ENCODE measurements at regions not wholly inside any gene's neighbourhood (a gene's known extent, or its start where the extent isn't known, plus 50 kb on each side); places are given as distances from the start of the nearest gene placed in this dataset.

- Mint-ChIP-seq H3K27ac (no peak overlapping the region), H3K36me3 (ENCODE audit: low read depth) (no peaks in the 10 kb centered on the region), H3K9me3 (peaks cover 5% of the 10 kb centered on the region), H3K27me3 (no peaks in the 10 kb centered on the region), H3K4me3 (no peak overlapping the region), H3K4me1 (ENCODE audit: low read depth) (no peaks in the 10 kb centered on the region)
- DNase-seq (no peak), ATAC-seq (ENCODE audit: poor library complexity) (no peak)
- POLR2A ChIA-PET: no interaction called here
- CTCF ChIA-PET: interaction anchor here (0.5 kb wide), 1 partner anchor 13 kb away, joined by 3 read pairs; no protein-coding TSS in a partner anchor
- H3K9me3 ChIP-seq (ENCODE audit: control insufficient read depth in 1 of 2, insufficient read depth in 1 of 2, low read length in 2 of 2): no peaks in the 10 kb centered on the region
- no peaks in the 10 kb centered on the region for H3K27me3 ChIP-seq (ENCODE audit: control insufficient read depth in 1 of 2, insufficient read depth in 2 of 2, low read length in 2 of 2)
- H3K36me3 ChIP-seq (ENCODE audit: insufficient read depth, low read length): no peaks in the 10 kb centered on the region
- TF ChIP-seq, protein P1, sequence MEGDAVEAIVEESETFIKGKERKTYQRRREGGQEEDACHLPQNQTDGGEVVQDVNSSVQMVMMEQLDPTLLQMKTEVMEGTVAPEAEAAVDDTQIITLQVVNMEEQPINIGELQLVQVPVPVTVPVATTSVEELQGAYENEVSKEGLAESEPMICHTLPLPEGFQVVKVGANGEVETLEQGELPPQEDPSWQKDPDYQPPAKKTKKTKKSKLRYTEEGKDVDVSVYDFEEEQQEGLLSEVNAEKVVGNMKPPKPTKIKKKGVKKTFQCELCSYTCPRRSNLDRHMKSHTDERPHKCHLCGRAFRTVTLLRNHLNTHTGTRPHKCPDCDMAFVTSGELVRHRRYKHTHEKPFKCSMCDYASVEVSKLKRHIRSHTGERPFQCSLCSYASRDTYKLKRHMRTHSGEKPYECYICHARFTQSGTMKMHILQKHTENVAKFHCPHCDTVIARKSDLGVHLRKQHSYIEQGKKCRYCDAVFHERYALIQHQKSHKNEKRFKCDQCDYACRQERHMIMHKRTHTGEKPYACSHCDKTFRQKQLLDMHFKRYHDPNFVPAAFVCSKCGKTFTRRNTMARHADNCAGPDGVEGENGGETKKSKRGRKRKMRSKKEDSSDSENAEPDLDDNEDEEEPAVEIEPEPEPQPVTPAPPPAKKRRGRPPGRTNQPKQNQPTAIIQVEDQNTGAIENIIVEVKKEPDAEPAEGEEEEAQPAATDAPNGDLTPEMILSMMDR (IDR thresholded peaks at IDR 0.05): no peak
- no peak overlapping the region for H3K27ac ChIP-seq (ENCODE audit: low read depth in 1 of 2, low read length in 2 of 2)
- no peak overlapping the region for H3K4me3 ChIP-seq (ENCODE audit: low read length)
- intact Hi-C loops (cut with DNase I, micrococcal nuclease): no loop called here
- H3K4me1 ChIP-seq (ENCODE audit: insufficient read depth, low read length): no peaks in the 10 kb centered on the region
These were observed 275.3 kb upstream of the CDH6 start for GRCh38 chr5:30918171-30918570.

- Histone ChIP-seq H3K27ac (ENCODE audit: low read depth in 1 of 2, low read length in 2 of 2) (no peak overlapping the region), H3K36me3 (ENCODE audit: insufficient read depth, low read length) (no peaks in the 10 kb centered on the region), H3K4me3 (ENCODE audit: low read length) (no peak overlapping the region), H3K4me1 (ENCODE audit: insufficient read depth, low read length) (no peaks in the 10 kb centered on the region), H3K9me3 (ENCODE audit: control insufficient read depth in 1 of 2, insufficient read depth in 1 of 2, low read length in 2 of 2) (peaks cover 0 to 3% of the 10 kb centered on the region in 2 experiments), H3K27me3 (ENCODE audit: control insufficient read depth in 1 of 2, insufficient read depth in 2 of 2, low read length in 2 of 2) (no peaks in the 10 kb centered on the region)
- Mint-ChIP-seq H3K27me3 (no peaks in the 10 kb centered on the region), H3K27ac (no peak overlapping the region), H3K4me1 (ENCODE audit: low read depth) (no peaks in the 10 kb centered on the region), H3K36me3 (ENCODE audit: low read depth) (no peaks in the 10 kb centered on the region), H3K4me3 (no peak overlapping the region), H3K9me3 (peaks cover 4% of the 10 kb centered on the region)
- intact Hi-C loops (cut with DNase I, micrococcal nuclease): no loop called here
- ChIA-PET POLR2A (no interaction called here), CTCF (no interaction called here)
- ATAC-seq (ENCODE audit: poor library complexity): no peak
- DNase-seq: no peak
- TF ChIP-seq, protein P1 (IDR thresholded peaks at IDR 0.05): no peak
These were observed 285.1 kb upstream of the CDH6 start for GRCh38 chr5:30908356-30908755.

DNA sequence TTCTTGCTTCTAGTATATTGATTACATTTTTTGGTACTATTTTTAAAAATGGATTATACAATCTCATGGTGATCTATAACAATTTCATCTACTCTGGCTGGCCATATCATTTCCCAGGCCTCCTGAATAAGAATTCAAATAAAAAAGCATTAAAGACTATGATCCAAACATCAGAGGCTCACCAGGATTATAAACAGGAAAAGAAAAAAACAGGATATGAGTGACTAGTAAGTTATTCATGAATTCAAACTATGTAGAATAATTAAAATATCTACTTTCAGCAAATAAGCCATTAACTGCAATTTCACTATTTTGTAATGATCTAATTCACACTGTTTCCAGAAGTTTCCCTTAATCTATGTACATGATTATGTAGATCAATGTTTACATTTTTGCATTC is 293.1 kb upstream of the CDH6 start:
- Mint-ChIP-seq H3K9me3 (peaks cover 2% of the 10 kb centered on the region), H3K4me1 (ENCODE audit: low read depth) (no peaks in the 10 kb centered on the region), H3K36me3 (ENCODE audit: low read depth) (no peaks in the 10 kb centered on the region), H3K27ac (no peak overlapping the region), H3K4me3 (no peak overlapping the region), H3K27me3 (no peaks in the 10 kb centered on the region)
- no peak for DNase-seq
- peaks cover 4% of the 10 kb centered on the region in 2 experiments for H3K9me3 ChIP-seq (ENCODE audit: control insufficient read depth in 1 of 2, insufficient read depth in 1 of 2, low read length in 2 of 2)
- no peaks in the 10 kb centered on the region for H3K36me3 ChIP-seq (ENCODE audit: insufficient read depth, low read length)
- H3K27me3 ChIP-seq (ENCODE audit: control insufficient read depth in 1 of 2, insufficient read depth in 2 of 2, low read length in 2 of 2): no peaks in the 10 kb centered on the region
- TF ChIP-seq, protein P1 (IDR thresholded peaks at IDR 0.05): no peak
- no peak overlapping the region for H3K27ac ChIP-seq (ENCODE audit: low read depth in 1 of 2, low read length in 2 of 2)
- no peak for ATAC-seq (ENCODE audit: poor library complexity)
- no peaks in the 10 kb centered on the region for H3K4me1 ChIP-seq (ENCODE audit: insufficient read depth, low read length)
- ChIA-PET POLR2A (no interaction called here), CTCF (no interaction called here)
- intact Hi-C loops (cut with DNase I, micrococcal nuclease): no loop called here
- no peak overlapping the region for H3K4me3 ChIP-seq (ENCODE audit: low read length)

Data from CD4-positive, alpha-beta T cell (primary cell).